ENCODE measurements at regions not wholly inside any gene's neighbourhood (a gene's known extent, or its start where the extent isn't known, plus 50 kb on each side); places are given as distances from the start of the nearest gene placed in this dataset.

DNA sequence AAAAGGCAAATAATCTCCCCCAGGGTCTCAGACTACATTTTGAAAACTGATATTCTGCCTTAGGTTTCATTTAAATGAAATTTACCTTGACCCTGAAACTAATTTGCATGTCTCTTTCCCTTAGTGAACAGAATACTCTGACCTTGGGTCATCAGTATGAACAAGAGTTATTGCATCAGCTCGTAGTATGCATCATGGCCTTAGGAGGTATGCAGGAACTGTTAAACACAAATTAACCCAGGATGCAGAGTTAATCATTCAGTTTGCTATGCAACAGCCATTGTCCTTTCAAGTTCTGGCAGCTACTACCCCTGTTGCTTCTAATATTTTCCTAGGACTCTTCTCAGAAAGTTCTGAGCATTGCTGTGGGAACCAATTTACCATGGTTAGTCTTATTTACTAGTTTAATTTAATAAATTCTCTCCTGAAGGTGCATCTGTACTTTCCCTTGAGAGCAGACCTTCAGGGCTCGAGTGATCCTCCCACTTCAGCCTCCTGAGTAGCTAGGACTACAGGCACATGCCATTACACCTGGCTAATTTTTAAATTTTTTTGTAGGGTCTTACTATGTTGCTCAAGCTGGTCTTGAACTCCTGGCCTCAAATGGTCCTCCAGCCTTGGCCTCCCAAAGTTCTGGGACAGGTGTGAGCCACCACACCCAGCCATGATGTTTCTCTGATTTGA is 126.7 kb downstream of the TTC6 start:
- TF ChIP-seq POLR2A (IDR thresholded peaks at IDR 0.05), result no peak
- no peak for TF ChIP-seq CTCF (IDR thresholded peaks at IDR 0.05 in 4 of 5, conservative IDR thresholded peaks at IDR 0.05 in 1 of 5)
- Histone ChIP-seq H3K36me3 (no peaks in the 10 kb centered on the region), H3K27ac (no peak overlapping the region), H3K4me1 (no peaks in the 10 kb centered on the region), H3K4me3 (no peak overlapping the region), H3K27me3 (no peaks in the 10 kb centered on the region), H3K9me3 (no peaks in the 10 kb centered on the region)
- in situ Hi-C loops (cut with MboI; ENCODE audit: low sequenced_read_pairs in 4 of 4), result no loop called here
- intact Hi-C loops (cut with DNase I; ENCODE audit: low total_unique reads), result no loop called here
- DNase-seq (no peak), ATAC-seq (no peak)

GRCh38 chr14:37723515-37723914 is 128.1 kb downstream of the TTC6 start:
- in situ Hi-C loops (cut with MboI; ENCODE audit: low sequenced_read_pairs in 4 of 4) (no loop called here), intact Hi-C loops (cut with DNase I; ENCODE audit: low total_unique reads) (no loop called here)
- no peaks in the 10 kb centered on the region for H3K27me3 ChIP-seq
- H3K27ac ChIP-seq, result no peak overlapping the region
- TF ChIP-seq POLR2A (IDR thresholded peaks at IDR 0.05), result no peak
- TF ChIP-seq CTCF (IDR thresholded peaks at IDR 0.05 in 4 of 5, conservative IDR thresholded peaks at IDR 0.05 in 1 of 5), result no peak
- H3K4me3 ChIP-seq, result no peak overlapping the region
- ATAC-seq (no peak), DNase-seq (no peak)
- no peaks in the 10 kb centered on the region for H3K9me3 ChIP-seq
- no peaks in the 10 kb centered on the region for H3K36me3 ChIP-seq
- no peaks in the 10 kb centered on the region for H3K4me1 ChIP-seq

GRCh38 chr14:37726708-37727107 is 131.3 kb downstream of the TTC6 start:
- in situ Hi-C loops (cut with MboI; ENCODE audit: low sequenced_read_pairs in 4 of 4), result no loop called here
- DNase-seq (no peak), ATAC-seq (no peak)
- no peak overlapping the region for H3K27ac ChIP-seq
- intact Hi-C loops (cut with DNase I; ENCODE audit: low total_unique reads), result no loop called here
- H3K36me3 ChIP-seq, result no peaks in the 10 kb centered on the region
- no peaks in the 10 kb centered on the region for H3K4me1 ChIP-seq
- TF ChIP-seq CTCF (IDR thresholded peaks at IDR 0.05 in 4 of 5, conservative IDR thresholded peaks at IDR 0.05 in 1 of 5) (no peak), POLR2A (IDR thresholded peaks at IDR 0.05) (no peak)
- H3K4me3 ChIP-seq, result no peak overlapping the region
- H3K9me3 ChIP-seq, result no peaks in the 10 kb centered on the region
- no peaks in the 10 kb centered on the region for H3K27me3 ChIP-seq

- intact Hi-C loops (cut with DNase I; ENCODE audit: low total_unique reads) (no loop called here), in situ Hi-C loops (cut with MboI; ENCODE audit: low sequenced_read_pairs in 4 of 4) (no loop called here)
- ATAC-seq (no peak), DNase-seq (no peak)
- no peaks in the 10 kb centered on the region for H3K36me3 ChIP-seq
- H3K9me3 ChIP-seq, result no peaks in the 10 kb centered on the region
- no peak overlapping the region for H3K27ac ChIP-seq
- no peaks in the 10 kb centered on the region for H3K4me1 ChIP-seq
- H3K27me3 ChIP-seq, result no peaks in the 10 kb centered on the region
- H3K4me3 ChIP-seq, result no peak overlapping the region
- TF ChIP-seq POLR2A (IDR thresholded peaks at IDR 0.05) (no peak), CTCF (IDR thresholded peaks at IDR 0.05 in 4 of 5, conservative IDR thresholded peaks at IDR 0.05 in 1 of 5) (no peak)
Measured at GRCh38 chr14:37729218-37729617, 133.8 kb downstream of the TTC6 start.

- ATAC-seq, result no peak
- Histone ChIP-seq H3K4me1 (no peaks in the 10 kb centered on the region), H3K27me3 (no peaks in the 10 kb centered on the region), H3K9me3 (no peaks in the 10 kb centered on the region), H3K36me3 (no peaks in the 10 kb centered on the region), H3K27ac (no peak overlapping the region), H3K4me3 (no peak overlapping the region)
- intact Hi-C loops (cut with DNase I; ENCODE audit: low total_unique reads) (no loop called here), in situ Hi-C loops (cut with MboI; ENCODE audit: low sequenced_read_pairs in 4 of 4) (no loop called here)
- TF ChIP-seq CTCF (IDR thresholded peaks at IDR 0.05 in 4 of 5, conservative IDR thresholded peaks at IDR 0.05 in 1 of 5), result no peak
- TF ChIP-seq POLR2A (IDR thresholded peaks at IDR 0.05), result no peak
- no peak for DNase-seq
Measured at GRCh38 chr14:37731094-37731493, 135.7 kb downstream of the TTC6 start.
